Mesenchymal stem cell (in vitro differentiated cells and primary cell): ENCODE measurements at regions not wholly inside any gene's neighbourhood (a gene's known extent, or its start where the extent isn't known, plus 50 kb on each side); places are given as distances from the start of the nearest gene placed in this dataset.

Experiments used
- DNase-seq: peaks from one replicate; pipeline ENCODE4 v3.0.0-alpha.2; 2013
- H2AFZ ChIP-seq: one replicate; pipeline ENCODE4 v1.6.1; 2013; ENCODE audit warnings: low read depth, mild to moderate bottlenecking, control low read depth, inconsistent platforms, low read length, moderate library complexity
- H2AK5ac ChIP-seq: 2 replicates; pipeline ENCODE4 v1.6.1; 2013; ENCODE audit warnings: low read length, moderate library complexity, mild to moderate bottlenecking, inconsistent platforms; ENCODE audit not compliant: severe bottlenecking
- H2BK120ac ChIP-seq: one replicate; pipeline ENCODE4 v1.6.1; 2013; ENCODE audit warnings: low read depth, mild to moderate bottlenecking, inconsistent platforms, low read length, moderate library complexity
- H2BK12ac ChIP-seq, 2 experiments: one replicate each; pipeline ENCODE4 v1.6.1; 2013; ENCODE audit warnings: inconsistent platforms in 2 of 2, low read length in 2 of 2, mild to moderate bottlenecking in 2 of 2, moderate library complexity in 2 of 2, control low read depth in 1 of 2
- H2BK15ac ChIP-seq: one replicate; pipeline ENCODE4 v1.6.1; 2013; ENCODE audit warnings: mild to moderate bottlenecking, low read depth, inconsistent platforms; ENCODE audit not compliant: poor library complexity, severe bottlenecking
- H2BK5ac ChIP-seq: 2 replicates; pipeline ENCODE4 v1.6.1; 2013; ENCODE audit warnings: low read depth, mild to moderate bottlenecking, low read length, control low read depth, inconsistent platforms; ENCODE audit not compliant: poor library complexity, severe bottlenecking
- H3K14ac ChIP-seq, 2 experiments: one replicate each; pipeline ENCODE4 v1.6.1; 2013; ENCODE audit warnings: inconsistent platforms in 2 of 2, low read length in 2 of 2, control low read depth in 1 of 2, mild to moderate bottlenecking in 1 of 2, moderate library complexity in 1 of 2
- H3K18ac ChIP-seq, 2 experiments: one replicate each; pipeline ENCODE4 v1.6.1; 2013; ENCODE audit warnings: inconsistent platforms in 2 of 2, low read length in 2 of 2, control low read depth in 1 of 2, low read depth in 1 of 2, mild to moderate bottlenecking in 1 of 2
- H3K23ac ChIP-seq, 2 experiments: one replicate each; pipeline ENCODE4 v1.6.1; 2013; ENCODE audit warnings: inconsistent platforms in 2 of 2, low read length in 2 of 2, mild to moderate bottlenecking in 2 of 2, moderate library complexity in 2 of 2, control low read depth in 1 of 2
- H3K27ac ChIP-seq: 2 replicates; pipeline ENCODE4 v1.5.1; 2013; ENCODE audit warnings: mild to moderate bottlenecking, moderate library complexity, low read length, control low read depth, inconsistent platforms; ENCODE audit not compliant: poor library complexity, severe bottlenecking
- H3K27me3 ChIP-seq, 2 experiments: 2 replicates each; pipeline versions ENCODE4 v1.6.1 to v1.7.0; 2013; ENCODE audit warnings: low read length in 2 of 2, mild to moderate bottlenecking in 2 of 2, moderate library complexity in 2 of 2, control low read depth in 1 of 2, inconsistent platforms in 1 of 2; ENCODE audit not compliant: control insufficient read depth in 1 of 2, insufficient read depth in 1 of 2
- H3K36me3 ChIP-seq, 2 experiments: 2 replicates each; pipeline versions ENCODE4 v1.6.1 to v1.7.0; 2013; ENCODE audit warnings: low read length in 2 of 2, control low read depth in 1 of 2, inconsistent platforms in 1 of 2, low read depth in 1 of 2, mild to moderate bottlenecking in 1 of 2; ENCODE audit not compliant: insufficient read depth in 2 of 2, control insufficient read depth in 1 of 2
- H3K4ac ChIP-seq, 2 experiments: one replicate each; pipeline ENCODE4 v1.6.1; 2013; ENCODE audit warnings: inconsistent platforms in 2 of 2, low read length in 2 of 2, mild to moderate bottlenecking in 2 of 2, moderate library complexity in 2 of 2, control low read depth in 1 of 2, low read depth in 1 of 2
- H3K4me1 ChIP-seq: 2 replicates; pipeline ENCODE4 v1.6.1; 2013; ENCODE audit warnings: low read depth, low read length, control low read depth; ENCODE audit not compliant: control insufficient read depth, insufficient read depth
- H3K4me2 ChIP-seq: 2 replicates; pipeline ENCODE4 v1.6.1; 2013; ENCODE audit warnings: low read length, mild to moderate bottlenecking, inconsistent platforms; ENCODE audit not compliant: poor library complexity, severe bottlenecking
- H3K4me3 ChIP-seq, 2 experiments: 2 replicates each; pipeline versions ENCODE4 v1.5.1 to v1.7.0; 2013; ENCODE audit warnings: low read length in 2 of 2, mild to moderate bottlenecking in 2 of 2, control low read depth in 1 of 2, low read depth in 1 of 2; ENCODE audit not compliant: insufficient read depth in 1 of 2
- H3K79me1 ChIP-seq: replicated peaks from 2 replicates; pipeline ENCODE4 v1.6.1; 2013; ENCODE audit warnings: mild to moderate bottlenecking, control low read depth, low read length, inconsistent platforms; ENCODE audit not compliant: poor library complexity, severe bottlenecking
- H3K9ac ChIP-seq: 2 replicates; pipeline ENCODE4 v1.7.0; 2013; ENCODE audit warnings: mild to moderate bottlenecking, low read length, moderate library complexity
- H3K9me3 ChIP-seq: 2 replicates; pipeline ENCODE4 v1.7.0; 2013; ENCODE audit warnings: mild to moderate bottlenecking, low read length; ENCODE audit not compliant: control insufficient read depth
- H4K8ac ChIP-seq: one replicate; pipeline ENCODE4 v1.6.1; 2013; ENCODE audit warnings: inconsistent platforms, mild to moderate bottlenecking, low read length, moderate library complexity
- H4K91ac ChIP-seq: one replicate; pipeline ENCODE4 v1.6.1; 2013; ENCODE audit warnings: mild to moderate bottlenecking, low read length, inconsistent platforms
- WGBS: methylation state at CpG from one replicate; pipeline ENCODE4 v1.1.7; 2013; ENCODE audit warnings: mixed read lengths; 5-methylcytosine and 5-hydroxymethylcytosine counted together

GRCh38 chr1:184247671-184248070 lies 139.2 kb upstream of the C1orf21 start:
- Histone ChIP-seq H3K14ac (no peak overlapping the region), H2BK15ac (no peak overlapping the region), H2AK5ac (no peak overlapping the region), H3K9ac (no peak overlapping the region), H3K4me1 (no peaks in the 10 kb centered on the region), H3K27ac (no peak overlapping the region), H2BK120ac (no peak overlapping the region), H3K9me3 (no peaks in the 10 kb centered on the region), H3K18ac (no peak overlapping the region), H2AFZ (no peak overlapping the region), H3K4me2 (no peak overlapping the region), H3K4ac (no peak overlapping the region), H3K4me3 (no peak overlapping the region), H2BK12ac (no peak overlapping the region), H3K79me1 (no peaks in the 10 kb centered on the region), H3K27me3 (no peaks in the 10 kb centered on the region), H4K91ac (no peak overlapping the region), H2BK5ac (no peak overlapping the region), H3K36me3 (no peaks in the 10 kb centered on the region), H4K8ac (no peak overlapping the region), H3K23ac (no peak overlapping the region)
- 88% methylated on average over 1 of the region's 1 CpG for WGBS
- DNase-seq = no peak

- no peak overlapping the region for H2BK12ac ChIP-seq
Measured at GRCh38 chr1:184253921-184254320, 132.9 kb upstream of the C1orf21 start.

GRCh38 chr1:184254849-184255248 lies 132.0 kb upstream of the C1orf21 start:
- H3K27me3 ChIP-seq = no peaks in the 10 kb centered on the region
- H2BK15ac ChIP-seq = no peak overlapping the region
- no peak overlapping the region for H2AFZ ChIP-seq
- H3K9me3 ChIP-seq = no peaks in the 10 kb centered on the region
- H2BK12ac ChIP-seq = no peak overlapping the region
- no peaks in the 10 kb centered on the region for H3K36me3 ChIP-seq
- H3K18ac ChIP-seq = no peak overlapping the region
- no peak overlapping the region for H3K4me2 ChIP-seq
- WGBS = 78% methylated on average over 2 of the region's 3 CpGs
- H3K4ac ChIP-seq = no peak overlapping the region
- DNase-seq = no peak
- no peak overlapping the region for H4K91ac ChIP-seq
- no peak overlapping the region for H3K4me3 ChIP-seq
- no peak overlapping the region for H3K9ac ChIP-seq
- H3K79me1 ChIP-seq = no peaks in the 10 kb centered on the region
- peaks cover 2% of the 10 kb centered on the region for H3K4me1 ChIP-seq
- H4K8ac ChIP-seq = no peak overlapping the region
- H3K14ac ChIP-seq = no peak overlapping the region
- H2AK5ac ChIP-seq = no peak overlapping the region
- H2BK5ac ChIP-seq = no peak overlapping the region
- no peak overlapping the region for H2BK120ac ChIP-seq
- H3K27ac ChIP-seq = no peak overlapping the region
- H3K23ac ChIP-seq = no peak overlapping the region

More at GRCh38 chr1:184253921-184254320, 132.9 kb upstream of the C1orf21 start:
- Histone ChIP-seq H2BK15ac (no peak overlapping the region), H2AFZ (no peak overlapping the region), H3K27ac (no peak overlapping the region), H4K91ac (no peak overlapping the region), H4K8ac (no peak overlapping the region), H3K79me1 (no peaks in the 10 kb centered on the region), H3K9me3 (no peaks in the 10 kb centered on the region), H3K9ac (no peak overlapping the region), H3K36me3 (no peaks in the 10 kb centered on the region), H3K4ac (no peak overlapping the region), H2BK5ac (no peak overlapping the region), H3K4me2 (no peak overlapping the region), H3K23ac (no peak overlapping the region), H3K4me1 (no peaks in the 10 kb centered on the region), H3K4me3 (no peak overlapping the region), H2AK5ac (no peak overlapping the region), H3K14ac (no peak overlapping the region), H3K18ac (no peak overlapping the region), H2BK120ac (no peak overlapping the region), H3K27me3 (no peaks in the 10 kb centered on the region)
- no peak for DNase-seq
- WGBS = 92% methylated on average over 2 of the region's 3 CpGs

DNA sequence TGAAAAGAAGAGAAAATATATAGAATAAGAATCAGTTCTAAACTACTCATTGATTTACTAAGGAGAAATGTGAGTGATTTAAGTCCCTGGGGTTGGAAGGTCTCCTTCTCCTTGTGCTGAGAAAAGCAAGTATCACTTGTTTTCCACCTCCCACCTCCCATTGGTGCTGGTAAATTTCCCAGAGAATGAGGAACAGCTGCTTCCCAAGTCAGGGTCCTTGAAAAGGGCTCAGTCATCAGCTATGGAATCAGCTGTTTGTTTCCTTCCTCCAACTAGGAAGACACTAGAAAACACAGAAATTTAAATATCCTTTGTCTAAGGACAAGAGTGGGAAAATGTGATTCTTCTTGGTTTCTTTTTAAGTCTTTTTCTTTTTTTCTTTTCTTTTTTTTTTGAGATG lies 131.3 kb upstream of the C1orf21 start:
- Histone ChIP-seq H3K4me1 (peaks cover 3% of the 10 kb centered on the region), H3K23ac (no peak overlapping the region), H3K36me3 (no peaks in the 10 kb centered on the region), H3K14ac (no peak overlapping the region), H2AFZ (no peak overlapping the region), H3K79me1 (no peaks in the 10 kb centered on the region), H3K18ac (no peak overlapping the region), H2AK5ac (no peak overlapping the region), H3K4me2 (no peak overlapping the region), H2BK15ac (no peak overlapping the region), H3K27ac (no peak overlapping the region), H2BK5ac (no peak overlapping the region), H4K91ac (no peak overlapping the region), H3K27me3 (no peaks in the 10 kb centered on the region), H3K4me3 (no peak overlapping the region), H3K4ac (no peak overlapping the region), H2BK12ac (no peak overlapping the region), H4K8ac (no peak overlapping the region), H3K9ac (no peak overlapping the region), H2BK120ac (no peak overlapping the region), H3K9me3 (no peaks in the 10 kb centered on the region)
- DNase-seq = no peak
